Central memory CD8-positive, alpha-beta T cell (primary cell): ENCODE measurements at regions not wholly inside any gene's neighbourhood (a gene's known extent, or its start where the extent isn't known, plus 50 kb on each side); places are given as distances from the start of the nearest gene placed in this dataset.
"Not testable (repeated sequence)": the region's sequence is repeated elsewhere in the genome, so short reads cannot be mapped to it uniquely, and the experiment has no call there.

Experiments used
- ATAC-seq: fragments of 150-1000 bp; cut with Tn5 transposase; replicated peaks from 2 replicates; pipeline ENCODE4 v1.10.0; 2022; ENCODE audit warnings: mild to moderate bottlenecking, moderate FRiP score, moderate number of reproducible peaks; ENCODE audit not compliant: poor library complexity, severe bottlenecking; ENCODE audit errors: extremely low read depth
- DNase-seq, 2 donors: peaks; one replicate each; pipeline ENCODE4 v3.0.0; 2021; ENCODE audit warnings: low spot score in 2 of 2
- H3K27ac Mint-ChIP-seq: one replicate; pipeline ENCODE4 v1.8.0; 2022; ENCODE audit warnings: low read depth, mild to moderate bottlenecking, moderate library complexity, mixed read lengths
- H3K27me3 Mint-ChIP-seq: one replicate; pipeline ENCODE4 v1.8.0; 2022; ENCODE audit warnings: mixed read lengths
- H3K36me3 Mint-ChIP-seq: one replicate; pipeline ENCODE4 v1.8.0; 2022; ENCODE audit warnings: mild to moderate bottlenecking, moderate library complexity, mixed read lengths; ENCODE audit not compliant: insufficient read depth
- H3K4me1 Mint-ChIP-seq: one replicate; pipeline ENCODE4 v1.8.0; 2022; ENCODE audit warnings: mixed read lengths
- H3K4me3 Mint-ChIP-seq: one replicate; pipeline ENCODE4 v1.8.0; 2022; ENCODE audit warnings: mild to moderate bottlenecking, moderate library complexity, mixed read lengths
- H3K9me3 Mint-ChIP-seq: one replicate; pipeline ENCODE4 v1.8.0; 2022; ENCODE audit warnings: mixed read lengths

DNA sequence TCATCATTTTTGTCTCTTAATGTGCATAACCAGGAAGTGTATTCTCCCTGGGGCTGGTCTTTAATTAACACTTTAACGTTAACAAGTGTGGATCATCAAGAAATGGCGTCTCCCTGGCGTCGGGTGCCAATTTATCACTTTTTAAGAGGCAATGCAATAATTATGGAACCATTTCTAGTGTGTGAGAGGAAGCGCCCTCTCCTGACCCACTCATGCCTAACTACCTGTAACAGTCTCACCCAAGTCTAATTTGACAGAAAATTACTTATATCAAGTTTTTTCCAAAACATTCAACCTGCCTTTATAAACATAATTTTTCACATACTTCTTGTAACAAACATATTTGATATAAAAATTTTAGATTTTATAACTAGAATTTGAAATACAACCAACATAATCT lies 905.3 kb upstream of the MDGA2 start:
- Mint-ChIP-seq H3K27ac (no peak overlapping the region), H3K9me3 (peaks cover 10% of the 10 kb centered on the region), H3K4me1 (no peaks in the 10 kb centered on the region), H3K27me3 (no peaks in the 10 kb centered on the region), H3K36me3 (peaks cover 2% of the 10 kb centered on the region), H3K4me3 (no peak overlapping the region)
- no peak for ATAC-seq
- no peak for DNase-seq

DNA sequence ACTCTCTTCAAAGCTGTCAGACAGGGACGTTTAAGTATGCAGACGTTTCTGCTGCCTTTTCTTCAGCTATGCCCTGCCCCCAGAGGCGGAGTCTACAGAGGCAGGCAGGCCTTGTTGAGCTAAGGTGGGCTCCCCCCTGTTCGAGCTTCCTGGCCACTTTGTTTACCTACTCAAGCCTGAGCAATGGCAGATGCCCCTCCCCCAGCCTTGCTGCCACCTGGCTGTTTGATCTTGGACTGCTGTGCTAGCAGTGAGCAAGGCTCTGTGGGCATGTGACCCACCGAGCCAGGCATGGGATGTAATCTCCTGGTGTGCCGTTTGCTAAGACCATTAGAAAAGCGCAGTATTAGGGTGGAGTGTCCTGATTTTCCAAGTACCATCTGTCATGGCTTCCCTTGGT lies 900.4 kb upstream of the MDGA2 start:
- no peak for ATAC-seq
- H3K4me3 Mint-ChIP-seq = no peak overlapping the region
- no peaks in the 10 kb centered on the region for H3K4me1 Mint-ChIP-seq
- H3K27me3 Mint-ChIP-seq = no peaks in the 10 kb centered on the region
- H3K9me3 Mint-ChIP-seq = peaks cover 24% of the 10 kb centered on the region
- peaks cover 2% of the 10 kb centered on the region for H3K36me3 Mint-ChIP-seq
- no peak for DNase-seq
- H3K27ac Mint-ChIP-seq = no peak overlapping the region

DNA sequence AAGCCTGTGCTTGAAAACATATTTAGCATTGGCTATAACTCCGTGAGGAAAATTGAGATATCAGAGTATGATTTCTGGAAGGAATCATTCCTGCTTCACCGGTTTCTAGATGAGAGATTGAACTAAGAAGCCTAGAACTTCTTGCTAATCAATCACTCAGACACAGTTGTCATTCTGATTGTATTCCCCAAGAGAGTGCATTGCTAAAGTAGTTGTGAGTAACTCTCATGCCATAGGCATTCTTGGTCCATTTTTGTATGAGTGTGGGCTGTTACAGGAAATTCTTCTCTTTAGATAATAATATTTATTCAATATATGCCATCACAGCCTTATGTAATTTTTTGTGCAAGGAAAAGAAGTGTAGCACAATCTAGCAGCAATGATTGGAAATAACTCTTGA lies 893.3 kb upstream of the MDGA2 start:
- DNase-seq (no peak), ATAC-seq (no peak)
- Mint-ChIP-seq H3K36me3 (no peaks in the 10 kb centered on the region), H3K9me3 (peaks cover 18% of the 10 kb centered on the region), H3K27me3 (no peaks in the 10 kb centered on the region), H3K4me3 (no peak overlapping the region), H3K27ac (no peak overlapping the region), H3K4me1 (no peaks in the 10 kb centered on the region)

DNA sequence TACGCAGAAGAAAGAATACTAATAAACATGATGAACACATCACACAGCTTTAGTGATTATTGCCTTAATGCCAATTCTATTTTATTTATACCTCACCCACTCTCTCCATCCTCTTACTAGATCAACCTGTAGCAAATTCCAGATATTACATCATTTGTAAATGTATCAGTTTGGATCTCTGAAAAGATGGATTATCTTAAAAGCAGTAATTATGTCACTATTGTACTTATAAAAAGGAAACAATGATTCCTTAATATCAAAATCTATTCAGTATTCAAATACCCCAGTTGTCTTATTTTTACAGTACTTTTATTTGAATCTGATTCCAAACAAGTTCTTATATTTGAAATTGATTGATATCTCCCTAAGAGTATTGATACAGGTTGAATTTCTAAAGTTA lies 892.8 kb upstream of the MDGA2 start:
- Mint-ChIP-seq H3K9me3 (peaks cover 16% of the 10 kb centered on the region), H3K27ac (no peak overlapping the region), H3K36me3 (no peaks in the 10 kb centered on the region), H3K4me3 (no peak overlapping the region), H3K4me1 (no peaks in the 10 kb centered on the region), H3K27me3 (no peaks in the 10 kb centered on the region)
- ATAC-seq (no peak), DNase-seq (no peak)

DNA sequence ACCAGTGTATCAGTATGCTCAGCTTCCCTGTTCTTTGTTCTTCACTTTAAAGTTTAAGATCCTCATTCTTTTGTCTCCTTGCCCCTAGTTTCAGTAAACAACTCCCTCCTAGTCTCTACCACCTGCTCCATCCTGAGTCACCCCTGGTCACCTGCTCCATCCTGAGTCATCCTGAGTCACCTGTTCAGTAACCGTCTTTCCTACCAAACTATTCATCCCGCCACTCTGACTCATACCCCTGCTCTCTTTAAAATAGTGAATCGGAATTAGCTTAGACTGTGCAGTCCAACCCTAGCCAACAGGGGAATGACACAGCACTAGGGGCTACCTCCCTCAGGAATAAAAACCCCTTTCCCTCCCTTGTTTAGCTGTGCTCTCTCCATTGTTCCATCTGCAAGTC lies 888.1 kb upstream of the MDGA2 start:
- H3K36me3 Mint-ChIP-seq = no peaks in the 10 kb centered on the region

DNA sequence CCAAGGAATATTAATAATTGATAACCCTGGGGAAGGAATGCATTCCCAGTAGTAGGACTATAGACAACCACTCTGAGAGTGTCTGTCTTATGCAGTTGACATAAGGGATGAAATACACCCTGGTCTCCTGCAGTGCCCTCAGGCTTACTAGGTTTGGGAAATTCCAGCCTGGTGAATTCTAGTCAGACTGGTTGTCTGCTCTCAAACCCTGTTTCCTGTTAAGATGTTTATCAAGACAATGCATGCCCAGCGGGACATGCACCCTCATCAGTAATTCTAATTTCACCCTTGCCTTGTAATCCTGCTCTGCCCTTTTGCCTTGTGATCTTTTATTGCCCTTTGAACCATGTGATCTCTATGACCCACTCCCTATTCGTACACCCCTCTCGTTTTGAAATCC lies 886.0 kb upstream of the MDGA2 start:
- not testable (repeated sequence) for ATAC-seq, H3K9me3 Mint-ChIP-seq

More for the DNA sequence above, 888.1 kb upstream of the MDGA2 start:
- no peak for DNase-seq
- no peaks in the 10 kb centered on the region for H3K4me1 Mint-ChIP-seq
- no peak overlapping the region for H3K27ac Mint-ChIP-seq
- H3K9me3 Mint-ChIP-seq = peaks cover 5% of the 10 kb centered on the region
- H3K27me3 Mint-ChIP-seq = no peaks in the 10 kb centered on the region
- no peak for ATAC-seq
- no peak overlapping the region for H3K4me3 Mint-ChIP-seq

DNA sequence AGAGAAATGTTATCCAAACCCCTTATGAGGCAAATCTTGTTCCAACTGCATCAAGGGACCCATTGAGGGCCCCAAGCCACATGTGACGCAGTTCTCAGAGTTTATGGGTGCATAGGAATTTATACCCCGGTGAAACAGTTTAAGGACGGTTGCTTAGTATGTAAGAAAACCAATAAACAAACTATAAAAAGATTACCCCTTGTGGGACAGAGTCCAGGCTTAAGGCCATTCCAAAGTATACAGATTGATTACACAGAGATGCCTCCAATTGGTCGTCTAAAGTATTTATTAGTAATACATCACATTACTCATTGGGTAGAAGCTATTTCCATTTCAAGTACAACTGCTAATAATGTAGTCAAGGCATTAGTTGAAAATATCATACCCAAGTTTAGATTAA lies 885.0 kb upstream of the MDGA2 start:
- H3K36me3 Mint-ChIP-seq = peaks cover 2% of the 10 kb centered on the region
- H3K27me3 Mint-ChIP-seq = no peaks in the 10 kb centered on the region
- ATAC-seq (no peak), DNase-seq (no peak)
- H3K4me1 Mint-ChIP-seq = no peaks in the 10 kb centered on the region
- H3K27ac Mint-ChIP-seq = no peak overlapping the region
- H3K9me3 Mint-ChIP-seq = peaks cover 6% of the 10 kb centered on the region
- no peak overlapping the region for H3K4me3 Mint-ChIP-seq

More for the DNA sequence above, 886.0 kb upstream of the MDGA2 start:
- H3K4me3 Mint-ChIP-seq, DNase-seq, H3K4me1 Mint-ChIP-seq, H3K27me3 Mint-ChIP-seq, H3K27ac Mint-ChIP-seq, H3K36me3 Mint-ChIP-seq: not testable (repeated sequence)

DNA sequence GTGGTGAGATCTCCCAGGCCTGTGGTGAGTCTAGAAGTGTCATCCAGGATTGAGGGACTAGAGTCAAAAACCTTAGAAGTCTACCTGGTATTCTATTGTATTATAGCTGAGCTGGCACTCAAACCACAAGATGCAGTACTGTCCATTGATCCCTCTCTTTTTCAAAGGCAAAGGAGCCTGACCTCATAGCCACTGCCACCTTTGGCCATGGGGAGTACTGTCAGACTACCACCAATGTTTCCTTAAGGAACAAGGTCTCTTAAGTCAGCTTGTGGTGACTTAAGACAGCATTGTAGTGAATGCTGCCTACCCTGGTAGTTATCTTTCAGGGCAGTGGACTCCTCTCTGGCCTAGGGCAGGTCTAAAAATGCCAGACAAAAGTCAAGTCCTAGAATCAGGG lies 878.0 kb upstream of the MDGA2 start:
- no peak overlapping the region for H3K4me3 Mint-ChIP-seq
- no peaks in the 10 kb centered on the region for H3K4me1 Mint-ChIP-seq
- peaks cover 2% of the 10 kb centered on the region for H3K36me3 Mint-ChIP-seq
- no peak overlapping the region for H3K27ac Mint-ChIP-seq
- H3K9me3 Mint-ChIP-seq = peaks cover 19% of the 10 kb centered on the region
- ATAC-seq (no peak), DNase-seq (no peak)
- H3K27me3 Mint-ChIP-seq = no peaks in the 10 kb centered on the region

DNA sequence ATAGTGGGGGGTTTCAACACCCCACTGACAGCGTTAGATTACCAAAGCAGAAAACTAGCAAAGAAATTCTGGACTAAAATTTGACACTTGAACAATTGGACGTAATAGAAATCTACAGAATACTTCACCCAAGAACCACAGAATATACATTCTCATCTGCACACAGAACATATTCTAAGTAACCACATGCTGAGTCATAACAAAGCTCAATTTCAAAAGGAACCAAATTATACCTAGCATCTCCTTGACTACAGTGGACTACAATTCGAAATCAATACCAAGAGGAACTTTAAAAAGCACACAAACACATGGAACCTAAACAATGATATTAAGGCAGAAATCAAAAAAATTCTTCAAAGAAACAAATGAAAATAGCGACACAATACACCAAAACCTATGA lies 871.6 kb upstream of the MDGA2 start:
- Mint-ChIP-seq H3K27ac (no peak overlapping the region), H3K4me1 (no peaks in the 10 kb centered on the region), H3K36me3 (peaks cover 1% of the 10 kb centered on the region), H3K4me3 (no peak overlapping the region), H3K9me3 (peaks cover 9% of the 10 kb centered on the region), H3K27me3 (no peaks in the 10 kb centered on the region)
- DNase-seq (no peak), ATAC-seq (no peak)

DNA sequence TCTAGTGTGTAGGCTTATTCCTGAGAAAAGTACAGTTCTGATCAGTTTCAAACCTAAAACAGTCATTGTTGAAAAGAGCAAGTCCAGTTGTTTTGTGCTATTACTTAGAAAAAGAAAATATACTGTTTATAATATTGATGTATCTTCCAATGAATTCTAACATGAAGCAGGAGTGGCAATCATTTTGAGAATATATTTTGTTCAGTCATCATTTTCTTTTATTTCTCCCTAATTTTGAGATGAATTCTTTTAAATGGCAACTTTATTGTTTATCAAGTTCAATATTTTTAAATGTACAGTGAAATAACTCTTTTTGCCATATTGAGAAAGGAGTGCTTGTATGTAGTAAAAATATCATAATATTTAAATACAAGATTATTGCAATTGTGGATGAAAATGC lies 862.2 kb upstream of the MDGA2 start:
- DNase-seq (no peak), ATAC-seq (no peak)
- H3K9me3 Mint-ChIP-seq = peaks cover 5% of the 10 kb centered on the region
- H3K4me1 Mint-ChIP-seq = no peaks in the 10 kb centered on the region
- H3K27ac Mint-ChIP-seq = no peak overlapping the region
- no peaks in the 10 kb centered on the region for H3K27me3 Mint-ChIP-seq
- no peaks in the 10 kb centered on the region for H3K36me3 Mint-ChIP-seq
- no peak overlapping the region for H3K4me3 Mint-ChIP-seq

DNA sequence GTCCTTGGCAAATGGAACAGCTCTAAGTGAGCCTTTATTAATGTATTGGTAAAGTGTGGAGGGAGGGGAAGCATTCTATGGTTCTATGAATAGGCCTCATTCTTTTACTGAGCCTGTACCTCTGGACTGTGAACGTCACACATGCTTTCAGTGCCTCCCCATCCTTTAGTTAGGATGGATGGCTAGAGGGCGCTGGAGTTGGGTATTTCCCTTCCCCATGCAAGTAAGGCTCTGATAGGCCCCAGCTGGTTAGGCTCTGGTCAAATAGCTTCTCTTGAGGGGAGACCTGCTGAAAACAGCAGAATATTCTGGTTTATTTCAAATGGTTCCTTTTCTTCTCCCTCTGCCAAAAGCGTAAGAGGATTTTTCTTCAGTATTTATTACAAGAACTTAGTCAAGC lies 860.9 kb upstream of the MDGA2 start:
- Mint-ChIP-seq H3K36me3 (no peaks in the 10 kb centered on the region), H3K27ac (no peak overlapping the region), H3K27me3 (no peaks in the 10 kb centered on the region), H3K4me1 (no peaks in the 10 kb centered on the region), H3K9me3 (peaks cover 11% of the 10 kb centered on the region), H3K4me3 (no peak overlapping the region)
- no peak for DNase-seq
- no peak for ATAC-seq

DNA sequence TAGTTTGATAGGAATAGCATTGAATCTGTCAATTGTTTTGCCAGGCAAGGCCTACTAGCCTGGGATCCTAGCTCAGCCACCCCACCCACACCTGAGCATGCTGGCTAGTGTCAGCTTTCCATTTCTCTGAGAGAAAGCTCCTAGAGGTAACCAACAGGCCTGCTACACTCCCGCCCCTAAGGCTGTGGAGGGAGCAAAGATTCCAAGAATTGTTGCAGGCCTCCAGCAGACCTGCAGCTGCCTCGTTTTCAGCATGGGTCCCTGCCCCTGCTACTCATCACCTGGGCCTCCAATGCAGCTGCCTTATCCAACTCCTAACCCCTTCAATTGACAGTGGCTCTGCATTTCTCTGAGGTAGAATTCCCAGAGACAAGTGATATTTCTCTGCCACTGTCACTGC lies 852.4 kb upstream of the MDGA2 start:
- no peak for ATAC-seq
- Mint-ChIP-seq H3K36me3 (no peaks in the 10 kb centered on the region), H3K27me3 (no peaks in the 10 kb centered on the region), H3K9me3 (peaks cover 16% of the 10 kb centered on the region), H3K4me1 (no peaks in the 10 kb centered on the region), H3K4me3 (no peak overlapping the region), H3K27ac (no peak overlapping the region)
- DNase-seq = no peak

DNA sequence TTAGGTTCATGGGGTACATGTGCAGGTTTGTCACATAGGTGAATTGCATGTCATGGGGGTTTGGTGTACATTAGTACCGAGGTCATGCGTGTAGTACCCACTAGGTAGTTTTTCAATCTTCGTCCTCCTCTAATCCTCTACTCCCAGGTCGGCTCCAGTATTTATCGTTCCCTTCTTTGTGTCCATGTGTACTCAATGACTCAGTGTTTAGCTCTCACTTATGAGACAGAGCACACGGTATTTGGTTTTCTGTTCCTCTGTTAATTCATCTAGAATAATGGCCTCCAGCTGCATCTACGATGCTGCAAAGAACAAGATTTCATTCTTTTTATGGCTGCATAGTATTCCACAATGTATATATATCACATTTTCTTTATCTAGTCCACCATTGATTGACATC lies 850.9 kb upstream of the MDGA2 start:
- H3K27me3 Mint-ChIP-seq = no peaks in the 10 kb centered on the region
- no peak for DNase-seq
- H3K36me3 Mint-ChIP-seq = no peaks in the 10 kb centered on the region
- no peak for ATAC-seq
- peaks cover 10% of the 10 kb centered on the region for H3K9me3 Mint-ChIP-seq
- H3K4me3 Mint-ChIP-seq = no peak overlapping the region
- H3K4me1 Mint-ChIP-seq = no peaks in the 10 kb centered on the region
- H3K27ac Mint-ChIP-seq = no peak overlapping the region

DNA sequence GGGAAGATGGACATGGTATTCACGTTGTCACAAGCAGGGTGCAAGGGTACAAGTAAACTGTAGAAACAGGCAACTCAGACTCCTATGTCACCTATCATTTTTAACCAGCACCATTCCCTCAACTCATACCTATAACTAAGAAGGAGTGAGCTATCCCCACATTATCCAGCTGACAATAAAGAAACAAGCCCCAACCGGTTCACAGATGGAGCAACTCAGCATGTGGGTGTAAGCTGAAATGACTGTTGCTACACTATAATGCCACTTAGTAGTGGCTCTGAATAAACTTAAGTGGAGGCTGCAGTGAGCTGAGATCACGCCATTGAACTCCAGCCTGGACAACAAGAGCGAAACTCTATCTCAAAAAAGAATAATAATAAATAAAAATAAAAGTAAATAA lies 829.5 kb upstream of the MDGA2 start:
- H3K36me3 Mint-ChIP-seq = no peaks in the 10 kb centered on the region
- ATAC-seq (no peak), DNase-seq (no peak)
- H3K9me3 Mint-ChIP-seq = peaks cover 14% of the 10 kb centered on the region
- no peaks in the 10 kb centered on the region for H3K27me3 Mint-ChIP-seq
- no peaks in the 10 kb centered on the region for H3K4me1 Mint-ChIP-seq
- H3K4me3 Mint-ChIP-seq = no peak overlapping the region
- no peak overlapping the region for H3K27ac Mint-ChIP-seq
